Activated naive CD4-positive, alpha-beta T cell treated with anti-CD3 and anti-CD28 coated beads, Interleukin-2, amount 50 U/mL, for 72 hours (primary cell): ENCODE measurements at regions not wholly inside any gene's neighbourhood (a gene's known extent, or its start where the extent isn't known, plus 50 kb on each side); places are given as distances from the start of the nearest gene placed in this dataset.
"Not testable (repeated sequence)": the region's sequence is repeated elsewhere in the genome, so short reads cannot be mapped to it uniquely, and the experiment has no call there.

Experiments
- ATAC-seq, 2 donors: fragments of 150-1000 bp; cut with Tn5 transposase; 2 replicates each; pipeline ENCODE4 v1.10.0; 2021; ENCODE audit warnings: mild to moderate bottlenecking in 2 of 2, moderate library complexity in 2 of 2
- DNase-seq, 2 donors: peaks; one replicate each; pipeline ENCODE4 v3.0.0; 2021 to 2022; ENCODE audit warnings: low spot score in 2 of 2
- H3K27ac Mint-ChIP-seq, 2 donors: one replicate each; pipeline ENCODE4 v1.8.0; 2022; ENCODE audit warnings: mild to moderate bottlenecking in 2 of 2, mixed read lengths in 2 of 2
- H3K36me3 Mint-ChIP-seq, 2 donors: one replicate each; pipeline ENCODE4 v1.8.0; 2022; ENCODE audit warnings: mixed read lengths in 2 of 2
- H3K9me3 Mint-ChIP-seq, 2 donors: one replicate each; pipeline ENCODE4 v1.8.0; 2022; ENCODE audit warnings: mixed read lengths in 2 of 2

- no peaks in the 10 kb centered on the region for H3K9me3 Mint-ChIP-seq
- no peak for DNase-seq
- ATAC-seq: no peak
- H3K27ac Mint-ChIP-seq: no peak overlapping the region
- H3K36me3 Mint-ChIP-seq: no peaks in the 10 kb centered on the region
Measured at GRCh38 chr22:48819961-48820360, 1007.7 kb downstream of the BRD1 start.

GRCh38 chr22:48819232-48819631 lies 1008.4 kb downstream of the BRD1 start:
- H3K9me3 Mint-ChIP-seq: no peaks in the 10 kb centered on the region
- ATAC-seq: no peak

GRCh38 chr22:48817491-48817890 lies 1010.2 kb downstream of the BRD1 start:
- not testable (repeated sequence) for H3K9me3 Mint-ChIP-seq, H3K27ac Mint-ChIP-seq, ATAC-seq, H3K36me3 Mint-ChIP-seq
- peak in 1 of 2 donors; percentile 13 for DNase-seq

More at GRCh38 chr22:48819232-48819631, 1008.4 kb downstream of the BRD1 start:
- Mint-ChIP-seq H3K27ac (no peak overlapping the region), H3K36me3 (no peaks in the 10 kb centered on the region)
- peak in 1 of 2 donors; percentile 16 for DNase-seq

- ATAC-seq: no peak
- no peaks in the 10 kb centered on the region for H3K36me3 Mint-ChIP-seq
- no peak for DNase-seq
- H3K9me3 Mint-ChIP-seq: no peaks in the 10 kb centered on the region
- H3K27ac Mint-ChIP-seq: no peak overlapping the region
Measured at GRCh38 chr22:48811885-48812284, 1015.8 kb downstream of the BRD1 start.

GRCh38 chr22:48808038-48808960 lies 1019.4 kb downstream of the BRD1 start:
- DNase-seq (peak in 1 of 2 donors; percentile 30), ATAC-seq (no peak)
- H3K9me3 Mint-ChIP-seq: no peaks in the 10 kb centered on the region
- H3K27ac Mint-ChIP-seq: no peak overlapping the region
- no peaks in the 10 kb centered on the region for H3K36me3 Mint-ChIP-seq

GRCh38 chr22:48807155-48807554 lies 1020.5 kb downstream of the BRD1 start:
- Mint-ChIP-seq H3K27ac (no peak overlapping the region), H3K9me3 (no peaks in the 10 kb centered on the region), H3K36me3 (no peaks in the 10 kb centered on the region)
- ATAC-seq (no peak), DNase-seq (peak in 1 of 2 donors; percentile 31)

GRCh38 chr22:48806227-48806781 lies 1021.4 kb downstream of the BRD1 start:
- Mint-ChIP-seq H3K9me3 (no peaks in the 10 kb centered on the region), H3K27ac (no peak overlapping the region)

GRCh38 chr22:48805516-48805915 lies 1022.2 kb downstream of the BRD1 start:
- Mint-ChIP-seq H3K27ac (no peak overlapping the region), H3K9me3 (no peaks in the 10 kb centered on the region), H3K36me3 (no peaks in the 10 kb centered on the region)
- peak in 1 of 2 donors; percentile 16 for DNase-seq
- ATAC-seq: no peak

More at GRCh38 chr22:48806227-48806781, 1021.4 kb downstream of the BRD1 start:
- no peaks in the 10 kb centered on the region for H3K36me3 Mint-ChIP-seq
- ATAC-seq (no peak), DNase-seq (peak in 1 of 2 donors; percentile 52)

GRCh38 chr22:48804811-48805301 lies 1022.8 kb downstream of the BRD1 start:
- no peak overlapping the region for H3K27ac Mint-ChIP-seq
- peak in 1 of 2 donors; percentile 18 for DNase-seq
- H3K9me3 Mint-ChIP-seq: no peaks in the 10 kb centered on the region
- no peak for ATAC-seq
- no peaks in the 10 kb centered on the region for H3K36me3 Mint-ChIP-seq

- peak in 1 of 2 donors; percentile 49 for DNase-seq
- Mint-ChIP-seq H3K27ac (no peak overlapping the region), H3K9me3 (no peaks in the 10 kb centered on the region), H3K36me3 (no peaks in the 10 kb centered on the region)
- ATAC-seq: no peak
Measured at GRCh38 chr22:48803948-48804810, 1023.5 kb downstream of the BRD1 start.

GRCh38 chr22:48803171-48803947 lies 1024.3 kb downstream of the BRD1 start:
- H3K27ac Mint-ChIP-seq: no peak overlapping the region
- ATAC-seq (no peak), DNase-seq (peak in 1 of 2 donors; percentile 28)
- H3K9me3 Mint-ChIP-seq: no peaks in the 10 kb centered on the region
- no peaks in the 10 kb centered on the region for H3K36me3 Mint-ChIP-seq

GRCh38 chr22:48802576-48802975 lies 1025.1 kb downstream of the BRD1 start:
- Mint-ChIP-seq H3K36me3 (no peaks in the 10 kb centered on the region), H3K9me3 (no peaks in the 10 kb centered on the region), H3K27ac (no peak overlapping the region)
- ATAC-seq (no peak), DNase-seq (peak in 1 of 2 donors; percentile 44)

GRCh38 chr22:48800886-48801607 lies 1026.6 kb downstream of the BRD1 start:
- ATAC-seq: no peak
- H3K9me3 Mint-ChIP-seq: no peaks in the 10 kb centered on the region
- peak in 1 of 2 donors; percentile 20 for DNase-seq
- H3K27ac Mint-ChIP-seq: no peak overlapping the region
- H3K36me3 Mint-ChIP-seq: no peaks in the 10 kb centered on the region

- DNase-seq: peak in 1 of 2 donors; percentile 53
Measured at GRCh38 chr22:48800036-48800885, 1027.4 kb downstream of the BRD1 start.

More at GRCh38 chr22:48800036-48800885, 1027.4 kb downstream of the BRD1 start:
- no peak overlapping the region for H3K27ac Mint-ChIP-seq
- ATAC-seq: no peak
- H3K9me3 Mint-ChIP-seq: no peaks in the 10 kb centered on the region
- H3K36me3 Mint-ChIP-seq: no peaks in the 10 kb centered on the region
